ELR (cell line): ENCODE measurements at regions not wholly inside any gene's neighbourhood (a gene's known extent, or its start where the extent isn't known, plus 50 kb on each side); places are given as distances from the start of the nearest gene placed in this dataset.
A peak's percentile ranks its signal among the peaks of the same experiment; 100 is the strongest.

Source experiments
- DNase-seq: peaks from one replicate; pipeline ENCODE4 v3.0.0-alpha.2; 2015; ENCODE audit warnings: low read depth

DNA sequence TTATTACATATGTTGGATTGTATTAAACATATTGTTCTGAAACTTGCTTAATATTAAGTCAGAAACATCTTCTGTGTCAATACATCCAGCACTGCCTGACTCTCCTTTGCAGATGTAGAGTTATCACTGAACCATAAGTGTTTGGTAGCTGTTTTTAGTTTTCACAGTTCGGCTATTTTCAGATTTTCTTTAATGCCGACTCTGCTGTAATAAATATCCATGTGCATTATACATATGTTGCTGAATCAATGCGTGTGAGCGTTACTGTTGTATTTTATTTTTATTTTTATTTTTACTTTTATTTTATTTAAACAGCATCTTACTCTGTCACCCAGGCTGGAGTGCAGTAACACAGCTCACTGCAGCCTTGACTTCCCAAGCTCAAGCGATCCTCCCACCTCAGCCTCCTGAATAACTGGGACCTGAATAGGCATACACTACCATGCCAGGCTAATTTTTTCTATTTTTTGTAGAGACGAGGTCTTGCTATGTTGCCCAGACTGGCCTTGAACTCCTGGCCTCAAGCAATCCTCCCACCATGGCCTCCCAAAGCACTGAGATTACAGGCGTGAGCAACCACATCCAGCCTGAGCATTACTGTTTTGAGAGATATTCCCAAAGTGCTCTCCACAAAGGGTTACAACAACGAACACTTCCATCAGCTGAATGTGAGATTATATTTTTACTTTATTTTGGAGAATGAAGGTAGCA, 50.7 kb upstream of the NOCT start:
- DNase-seq = no peak

DNA sequence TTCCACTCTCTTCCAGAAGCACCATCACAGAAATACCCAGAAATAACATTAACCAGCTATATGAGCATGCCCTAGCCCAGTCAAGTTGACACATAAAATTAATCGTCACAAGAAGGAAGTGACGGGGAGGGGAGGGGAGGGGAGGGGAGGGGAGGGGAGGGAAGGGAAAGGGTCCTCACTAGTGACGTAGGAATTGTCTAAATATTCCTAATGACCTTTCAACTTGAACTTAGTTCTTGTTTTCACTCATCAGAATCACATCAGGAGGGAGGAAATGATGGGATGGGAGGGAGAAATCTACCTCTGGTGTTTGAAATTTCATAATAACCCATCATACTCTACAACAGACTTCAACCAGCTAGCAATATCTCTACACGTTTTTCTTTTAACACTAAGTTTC, 52.2 kb upstream of the NOCT start:
- no peak for DNase-seq

DNA sequence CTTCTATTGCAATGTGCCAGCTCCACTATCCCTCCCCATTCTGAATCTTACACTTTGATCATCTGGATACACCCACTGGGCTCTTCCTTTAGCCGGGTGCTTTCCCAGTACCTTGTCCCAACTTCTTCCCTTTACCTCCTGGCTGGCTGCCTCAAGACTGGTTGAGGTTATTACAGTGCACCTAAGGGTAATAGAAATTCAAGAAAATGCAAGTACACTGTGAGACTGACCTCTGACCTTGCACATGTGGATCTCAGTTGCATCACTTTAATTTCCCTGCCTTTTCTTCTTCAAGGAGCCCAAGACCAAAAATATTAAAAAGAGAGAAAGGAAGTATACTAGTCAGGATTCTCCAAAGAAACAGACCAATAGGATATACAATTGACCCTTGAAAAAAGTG, 53.9 kb upstream of the NOCT start:
- no peak for DNase-seq

DNA sequence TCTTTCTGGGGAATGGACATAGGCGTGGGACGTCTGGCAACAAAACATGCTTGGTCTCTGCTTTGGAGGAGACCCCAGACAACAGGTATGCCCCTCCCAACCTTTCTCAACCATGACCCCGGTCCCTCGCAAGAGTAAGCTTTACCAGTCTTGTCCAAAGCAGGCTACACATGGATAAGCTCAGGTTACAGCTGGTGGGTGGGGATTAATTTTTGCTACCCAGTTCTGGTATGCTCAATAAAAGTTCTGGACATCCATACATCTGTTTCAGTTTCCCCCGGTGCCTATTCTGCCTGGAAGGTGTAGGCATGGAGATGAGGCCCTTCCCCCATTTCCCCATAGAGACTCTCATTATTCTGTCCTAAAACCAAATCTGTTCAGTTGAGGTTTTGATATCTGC, 54.5 kb upstream of the NOCT start:
- no peak for DNase-seq

DNA sequence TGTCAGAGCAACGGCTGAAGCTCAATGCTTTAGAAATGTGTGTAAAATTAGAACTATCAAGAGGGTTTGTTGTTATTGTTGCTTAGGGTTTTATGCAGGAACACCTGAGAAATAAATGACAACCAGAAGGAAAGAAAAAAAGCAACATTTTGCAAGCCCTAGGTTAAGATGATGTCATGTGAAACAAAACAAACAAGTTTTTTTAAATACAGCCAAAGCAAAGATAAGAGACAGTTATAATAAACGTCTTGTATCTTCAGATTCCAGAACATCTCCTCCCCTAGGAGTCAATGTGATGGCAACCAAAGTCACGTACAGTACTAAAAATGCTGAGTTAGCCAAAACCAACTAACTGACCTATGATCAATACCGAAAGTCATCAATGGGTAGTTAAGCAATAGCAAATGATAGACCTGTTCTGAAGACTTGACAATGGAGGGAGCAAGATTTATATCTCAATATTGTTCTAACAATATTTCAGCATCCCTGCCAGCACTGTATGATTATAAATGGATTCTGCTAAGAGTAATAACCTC, 55.3 kb upstream of the NOCT start:
- no peak for DNase-seq

DNA sequence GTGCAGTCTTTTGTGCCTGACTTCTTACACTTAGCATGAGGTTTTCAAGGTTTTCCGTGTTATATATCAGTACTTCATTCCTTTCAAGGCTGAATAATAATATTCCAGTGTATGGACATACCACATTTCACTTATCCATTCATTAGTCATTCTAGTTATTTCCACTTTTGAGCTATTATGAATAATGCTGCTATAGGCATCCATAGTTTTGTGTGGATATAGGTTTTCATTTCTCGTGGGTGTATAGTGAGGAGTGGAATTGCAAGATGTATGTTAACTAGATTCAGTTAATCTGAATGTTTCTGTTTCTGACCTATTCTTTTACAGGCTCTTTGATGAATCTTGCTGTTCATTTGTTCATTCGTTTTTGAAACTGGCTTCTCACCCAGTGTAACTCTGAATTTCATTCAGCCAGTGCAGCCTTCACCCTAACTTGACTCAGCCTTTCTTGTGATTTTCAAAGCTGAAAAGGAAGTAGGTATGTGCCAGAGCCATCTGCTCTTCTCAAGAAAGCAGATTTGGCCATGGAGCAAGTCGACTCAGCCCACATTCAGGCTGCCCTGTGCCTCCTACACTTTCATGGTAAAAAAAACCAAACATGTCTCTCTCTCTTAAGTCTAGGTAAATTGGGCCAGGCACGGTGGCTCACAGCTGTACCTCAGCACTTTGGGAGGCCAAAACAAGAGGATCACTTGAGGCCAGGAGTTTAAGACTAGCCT, 56.3 kb upstream of the NOCT start:
- DNase-seq = no peak

DNA sequence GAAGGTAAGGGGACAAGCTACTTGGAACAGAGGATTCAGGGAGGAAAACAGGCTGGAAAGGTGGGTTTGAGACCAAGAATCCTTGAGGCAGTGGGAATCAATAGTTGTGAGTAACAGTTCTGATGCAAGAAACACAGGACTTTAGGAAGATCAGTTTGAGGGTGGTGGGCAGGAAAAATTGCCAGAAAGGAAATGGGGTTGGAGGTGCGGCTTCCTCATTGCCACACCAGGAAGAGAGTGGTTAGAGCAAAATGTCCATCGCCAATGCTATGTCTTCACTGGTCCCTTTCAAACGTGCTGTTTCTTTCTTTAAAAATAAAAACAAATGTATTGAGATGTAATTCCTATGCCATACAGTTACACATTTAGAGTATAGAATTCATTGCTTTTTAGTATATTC, 57.1 kb upstream of the NOCT start:
- DNase-seq = no peak

DNA sequence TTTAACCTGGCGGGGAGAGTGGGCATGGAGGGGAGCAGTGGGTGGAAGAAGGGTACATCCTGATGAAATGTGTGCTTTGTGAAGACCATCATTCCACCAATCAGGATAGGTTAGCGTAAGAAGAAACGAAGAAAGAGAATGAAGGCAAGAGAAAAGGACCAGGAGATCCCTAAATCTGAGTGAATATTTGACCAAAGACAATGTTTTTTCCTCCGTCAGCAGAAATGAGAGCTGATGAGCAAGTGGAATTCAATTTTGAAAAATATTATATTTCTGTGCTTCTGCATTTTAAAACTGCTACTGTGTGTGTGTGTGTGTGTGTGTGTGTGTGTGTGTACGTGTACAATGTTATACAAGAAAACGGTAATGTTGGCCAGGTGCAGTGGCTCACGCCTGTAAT, 58.3 kb upstream of the NOCT start:
- no peak for DNase-seq

DNA sequence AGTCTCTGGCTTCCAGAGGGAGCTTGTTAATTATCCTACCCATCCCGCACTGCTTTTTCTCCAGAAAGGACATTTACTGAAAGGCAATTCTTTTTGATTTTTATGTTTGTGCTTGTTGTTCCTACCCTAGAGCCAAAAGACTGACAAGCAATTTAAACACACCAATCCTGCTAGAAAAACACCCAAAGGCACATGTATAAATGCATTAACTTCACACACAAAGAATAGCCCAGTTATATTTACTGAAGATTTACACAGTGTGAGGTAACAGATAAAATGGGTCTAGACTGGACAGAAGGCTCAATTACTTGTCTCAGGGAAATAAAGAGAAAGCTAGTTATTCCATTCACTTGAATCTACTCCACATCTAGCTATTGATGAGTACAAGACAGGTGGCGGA, 61.2 kb upstream of the NOCT start:
- no peak for DNase-seq

DNA sequence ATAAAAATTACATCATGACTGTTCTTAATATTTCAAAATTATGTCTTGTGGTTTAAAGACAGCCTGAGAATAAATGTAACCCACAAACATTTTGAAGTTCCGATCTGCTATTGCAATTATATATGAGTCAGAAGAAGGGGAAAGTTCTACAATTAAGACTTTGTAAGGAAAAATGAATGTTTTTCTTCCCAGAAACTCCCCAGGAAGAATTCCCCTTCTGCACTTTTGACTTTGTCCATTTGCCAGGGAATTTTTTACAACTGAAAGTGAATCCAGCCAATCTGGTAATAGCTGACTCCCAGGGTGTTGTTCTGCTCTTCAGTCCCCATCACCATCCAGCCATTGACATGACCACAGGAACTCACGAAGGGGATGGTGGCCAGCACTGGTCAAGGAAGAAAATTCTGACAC, 61.6 kb upstream of the NOCT start:
- peak; percentile 59 for DNase-seq

DNA sequence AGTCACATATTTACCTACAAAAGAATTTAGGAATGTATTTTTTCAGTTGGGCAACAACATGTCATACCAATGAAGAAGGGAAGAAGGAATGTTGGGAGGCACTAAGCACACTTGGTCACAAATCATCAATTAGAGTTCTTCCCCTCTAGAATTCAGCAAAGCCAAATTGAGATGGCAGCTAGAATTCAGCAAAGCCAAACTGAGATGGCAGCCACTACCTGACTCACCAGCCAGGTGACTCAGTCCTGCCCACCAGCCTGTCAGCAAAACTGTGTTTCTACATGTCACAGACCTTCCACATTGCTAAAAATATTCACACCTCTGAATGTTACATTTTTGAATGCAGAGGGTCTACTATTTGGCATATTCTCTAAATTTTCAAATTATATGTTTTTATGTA, 63.2 kb upstream of the NOCT start:
- peak; percentile 33 for DNase-seq

DNA sequence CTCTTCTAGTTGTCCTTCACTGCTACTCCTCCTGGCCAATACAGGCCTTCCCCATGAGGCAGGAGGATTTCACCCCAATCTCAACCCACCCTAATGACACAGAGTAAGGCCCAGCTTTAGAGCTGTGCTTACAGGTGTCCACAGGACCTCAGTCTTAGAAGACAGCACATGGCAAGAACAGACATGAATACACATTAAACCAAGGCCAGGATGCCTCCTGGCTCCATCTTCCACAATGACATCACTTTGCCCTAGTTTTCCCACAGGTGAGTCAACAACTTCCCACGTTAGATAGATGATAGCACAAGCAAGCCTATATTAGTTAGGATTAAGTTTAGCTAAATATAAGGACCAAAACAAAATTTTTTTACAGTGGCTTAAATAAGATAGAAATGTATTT, 63.8 kb upstream of the NOCT start:
- DNase-seq = no peak

DNA sequence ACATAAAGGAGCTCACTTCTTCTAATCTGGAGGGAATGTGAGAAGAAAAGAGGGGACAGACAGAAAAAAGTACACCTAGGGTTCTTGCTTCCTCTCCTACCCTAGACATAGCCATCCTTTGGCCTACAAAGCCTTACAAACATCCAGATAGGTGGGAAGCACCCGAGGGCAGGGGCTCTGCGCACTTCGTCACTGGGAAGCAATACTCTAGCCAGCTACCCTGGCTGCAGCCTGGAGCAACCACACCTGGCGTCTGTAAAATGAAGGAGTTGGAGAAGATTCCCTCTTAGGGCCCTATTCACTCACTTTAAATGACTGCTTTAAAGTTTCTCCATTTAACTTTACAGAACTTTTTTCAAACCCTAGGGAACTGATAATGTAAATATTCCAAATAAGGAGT, 65.7 kb upstream of the NOCT start:
- no peak for DNase-seq

DNA sequence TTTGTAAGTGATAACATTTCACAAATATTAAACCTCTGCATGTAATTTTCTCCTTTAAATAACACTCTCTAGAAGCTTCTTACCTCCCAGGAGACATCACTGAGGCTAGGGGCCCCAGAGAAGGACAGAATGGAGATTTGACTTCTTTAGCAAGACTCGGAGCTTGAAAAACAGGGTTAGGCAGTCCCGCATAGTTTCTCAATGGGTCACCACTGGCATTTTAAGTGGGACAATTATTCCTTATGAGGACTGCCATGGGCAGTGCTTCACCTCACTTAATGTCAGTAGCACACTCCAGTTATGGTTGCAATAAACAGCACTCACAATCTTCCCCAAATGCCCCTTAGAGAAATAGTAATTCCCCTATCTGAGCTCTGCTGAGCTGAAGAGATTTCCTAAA, 66.7 kb upstream of the NOCT start:
- DNase-seq = no peak

DNA sequence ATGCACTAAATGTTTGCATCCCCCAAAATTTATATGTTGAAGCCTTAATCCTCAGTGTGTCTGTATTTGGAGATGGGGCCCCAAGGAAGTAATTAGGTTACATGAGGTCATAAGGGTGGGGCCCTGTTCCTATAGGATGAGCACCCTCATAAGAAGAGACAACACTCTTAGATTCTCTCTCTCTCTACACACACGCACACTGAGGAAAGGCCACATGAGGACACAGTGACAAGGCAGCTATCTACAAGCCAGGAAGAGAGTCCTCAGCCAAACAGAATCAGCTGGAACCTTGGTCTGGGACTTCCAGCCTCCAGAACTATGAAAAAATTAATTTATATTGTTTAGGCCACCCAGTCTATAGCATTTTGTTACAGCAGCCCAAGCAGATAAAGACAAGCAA, 69.3 kb upstream of the NOCT start:
- DNase-seq = no peak

DNA sequence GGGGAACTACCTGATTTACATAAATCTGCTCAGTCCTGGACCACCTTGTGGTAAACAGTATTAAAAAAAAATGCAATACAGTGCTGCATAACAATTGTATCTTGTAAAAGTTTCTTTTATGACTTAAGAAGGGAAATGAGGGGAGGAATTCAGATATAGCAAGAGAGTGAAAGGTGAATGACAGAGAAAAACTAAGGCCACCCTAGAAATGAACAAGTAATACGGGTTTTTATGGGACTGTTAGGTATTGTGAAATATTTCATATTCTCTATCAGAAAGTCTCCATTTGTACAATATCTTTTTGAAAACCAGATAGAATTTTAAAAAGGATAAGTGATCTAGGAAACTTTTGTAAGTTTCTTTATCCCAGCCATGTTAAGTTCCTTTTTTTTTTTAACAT, 69.7 kb upstream of the NOCT start:
- DNase-seq = no peak

DNA sequence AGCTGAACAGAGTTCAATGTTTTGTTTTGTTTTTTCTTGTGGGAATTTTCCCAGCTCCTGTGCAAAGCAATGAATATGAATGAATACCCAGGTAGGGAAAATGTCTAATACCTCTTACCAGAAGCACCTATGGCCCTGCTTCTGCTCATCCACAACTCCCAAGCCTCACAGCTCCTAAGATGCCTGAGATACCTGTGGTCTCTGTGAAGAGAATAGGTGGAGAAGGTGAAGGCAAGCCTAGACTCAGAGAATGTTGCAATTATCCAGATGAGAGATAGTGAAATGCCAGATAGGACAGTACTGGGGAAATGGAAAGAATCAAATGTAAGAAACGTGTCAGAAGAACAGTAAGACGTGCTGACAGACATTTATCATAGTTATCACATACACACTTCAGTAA, 70.2 kb upstream of the NOCT start:
- DNase-seq = no peak

DNA sequence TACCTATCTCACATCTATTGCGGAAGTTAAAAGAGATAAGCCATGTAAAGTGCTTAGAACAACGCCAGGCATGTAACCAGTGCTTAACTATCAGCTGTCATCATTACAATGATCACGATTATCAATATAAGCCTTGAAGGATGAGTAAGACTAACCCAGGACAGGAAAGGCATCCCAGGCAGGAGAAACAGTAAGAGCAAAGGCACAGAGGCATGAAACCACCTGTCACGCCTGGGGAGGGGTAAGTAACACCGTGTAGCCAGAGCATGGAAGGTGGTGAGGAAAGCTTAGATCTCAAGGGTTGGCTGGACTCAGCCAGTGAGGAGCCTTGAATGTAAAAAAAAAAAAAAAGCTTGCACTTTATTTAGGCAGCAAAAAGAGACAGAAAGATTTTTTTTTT, 71.7 kb upstream of the NOCT start:
- no peak for DNase-seq

DNA sequence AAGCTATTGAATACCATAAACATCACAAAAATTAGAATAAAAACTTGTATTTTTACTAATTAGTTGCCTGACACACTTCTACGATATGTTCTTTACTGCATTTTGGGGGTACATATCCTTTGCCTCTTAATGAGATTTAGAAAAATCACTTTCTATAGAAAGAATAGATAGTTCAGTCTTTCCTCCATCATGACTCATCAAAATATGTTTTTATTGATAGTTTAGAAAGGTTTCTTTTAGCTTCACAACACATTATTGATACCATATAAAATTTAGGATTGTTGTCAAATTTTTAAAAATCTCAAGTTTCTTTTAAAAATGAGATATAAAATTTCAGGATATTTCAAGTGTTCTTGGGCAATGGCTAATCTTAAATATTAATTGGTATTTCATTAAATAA, 74.5 kb upstream of the NOCT start:
- DNase-seq = no peak

DNA sequence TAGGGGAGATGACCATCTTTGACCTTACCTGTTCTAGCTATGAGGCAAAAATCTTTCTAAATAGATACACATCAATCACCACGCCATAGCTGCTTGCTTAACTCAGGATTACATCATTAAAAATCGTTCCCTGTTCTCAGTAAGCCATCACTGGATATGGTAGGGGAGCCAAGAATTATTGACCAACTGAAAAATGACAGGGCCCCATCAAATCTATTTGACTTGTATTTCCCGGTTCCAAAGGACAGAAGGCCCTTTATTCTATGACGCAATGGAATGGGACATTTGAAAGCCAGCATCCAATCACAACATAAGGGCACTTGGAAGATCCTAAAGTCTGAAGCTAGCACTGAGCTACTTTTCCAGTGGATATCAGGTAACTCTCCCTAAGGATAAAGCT, 75.6 kb upstream of the NOCT start:
- DNase-seq = no peak

DNA sequence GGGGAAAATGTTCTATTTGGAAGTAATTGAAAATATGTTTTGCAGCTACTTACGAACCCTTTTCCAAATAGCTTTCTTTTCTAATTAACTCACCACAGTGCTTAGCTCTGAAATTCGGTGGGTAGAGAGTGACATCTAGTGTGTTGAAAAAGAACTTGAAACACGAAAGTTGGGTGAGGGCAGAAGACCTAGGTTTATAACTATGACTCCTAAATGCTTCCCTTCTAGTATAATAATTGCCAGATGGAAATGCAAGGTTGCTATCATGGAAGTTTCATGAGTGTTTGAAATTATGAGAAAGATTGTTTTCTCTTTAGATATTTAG, 77.3 kb upstream of the NOCT start:
- peak; percentile 49 for DNase-seq

DNA sequence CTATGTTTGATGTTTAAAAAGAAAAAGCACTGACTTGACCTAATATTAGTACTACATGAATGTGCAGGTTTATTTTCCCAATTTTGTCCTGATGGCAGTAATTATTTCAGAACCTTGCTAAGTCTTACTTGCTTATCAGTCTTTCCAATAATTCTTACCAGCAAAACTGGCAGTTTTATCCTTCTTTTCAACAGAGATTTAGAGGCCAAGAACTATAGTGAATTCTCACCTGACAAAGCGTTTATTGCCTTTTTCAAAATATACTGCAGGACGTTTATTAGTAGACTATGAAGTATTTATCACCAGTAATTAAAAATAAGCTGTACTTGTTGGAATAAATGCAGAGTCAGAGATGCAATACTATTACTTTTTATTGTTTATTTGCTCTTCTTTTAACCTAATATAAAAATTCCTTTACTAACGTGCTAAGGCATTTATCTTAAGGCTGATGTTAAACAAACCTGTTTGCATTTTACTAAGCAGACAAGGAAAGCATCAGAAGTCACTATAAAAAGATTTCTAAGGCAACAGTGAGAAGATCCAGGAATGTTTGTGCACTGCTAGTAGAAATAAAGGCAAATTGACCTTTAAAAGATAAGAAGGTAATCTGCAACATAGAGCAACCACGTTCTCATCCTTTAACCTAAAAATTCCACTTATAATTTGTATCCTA, 80.3 kb upstream of the NOCT start:
- DNase-seq = no peak

DNA sequence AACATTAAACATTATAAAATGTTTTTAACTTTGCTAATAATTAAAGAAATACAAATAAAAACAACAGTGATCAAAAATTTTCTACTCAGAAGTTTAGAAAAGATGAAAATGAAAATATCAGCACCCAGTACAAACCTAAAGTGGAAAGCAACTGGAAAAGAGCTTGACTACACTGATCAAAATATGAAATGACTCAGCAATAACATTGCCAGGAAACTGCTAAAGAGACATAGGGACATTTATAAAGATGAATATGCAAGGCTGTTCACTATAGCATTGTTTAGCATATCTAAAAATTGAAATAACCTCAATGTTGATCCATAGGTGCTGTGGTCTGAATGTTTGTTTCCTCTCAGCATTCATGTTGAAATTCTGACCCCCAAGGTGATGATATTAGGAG, 88.5 kb upstream of the NOCT start:
- no peak for DNase-seq

DNA sequence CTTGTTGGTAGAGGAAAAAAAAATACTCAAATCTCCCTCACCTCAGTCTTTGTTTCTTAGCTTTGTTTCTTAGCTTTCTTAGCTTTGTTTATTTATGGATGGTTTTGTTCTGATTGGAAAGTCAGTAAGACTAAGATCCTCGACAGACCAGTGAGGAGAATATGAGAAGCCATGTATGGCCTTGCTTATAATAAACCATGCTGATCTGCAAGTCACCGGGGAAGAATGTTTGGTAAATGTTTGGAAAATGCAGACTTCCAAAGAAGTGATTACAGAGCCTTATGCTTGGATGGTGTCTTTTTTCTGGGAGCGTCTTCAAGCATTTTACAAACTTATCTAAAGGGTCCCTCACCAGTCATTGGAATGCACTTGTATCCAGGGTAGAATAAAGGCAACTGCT, 90.1 kb upstream of the NOCT start:
- DNase-seq = no peak
